Stomach (tissue), 8 donors: ENCODE measurements at regions not wholly inside any gene's neighbourhood (a gene's known extent, or its start where the extent isn't known, plus 50 kb on each side); places are given as distances from the start of the nearest gene placed in this dataset.

Experiments
- DNase-seq, 2 donors: peaks; one replicate each; pipeline versions ENCODE4 v3.0.0 to v3.0.0-alpha.2; 2013 to 2019
- H3K27ac ChIP-seq, 5 donors: fragments of 200-600 bp in 4 of 5; sonication (generic) in 4 of 5; one replicate each; pipeline ENCODE4 v1.5.1; 2013 to 2019; ENCODE audit warnings: mild to moderate bottlenecking in 1 of 5, moderate library complexity in 1 of 5
- H3K27me3 ChIP-seq, 3 donors: fragments of 200-600 bp; sonication (generic); one replicate each; pipeline ENCODE4 v1.5.1; 2017 to 2019; ENCODE audit warnings: mixed run types in 1 of 3
- H3K36me3 ChIP-seq, 4 donors: fragments of 200-600 bp; sonication (generic); 1 replicate in 3 of 4; 2 replicates in 1 of 4; pipeline ENCODE4 v1.5.1; 2016 to 2019
- H3K4me1 ChIP-seq, 4 donors: fragments of 200-600 bp; sonication (generic); one replicate each; pipeline ENCODE4 v1.5.1; 2016 to 2019
- H3K4me3 ChIP-seq, 4 donors: fragments of 200-600 bp; sonication (generic) in 3 of 4; one replicate each; pipeline ENCODE4 v1.5.1; 2016 to 2019; ENCODE audit warnings: mild to moderate bottlenecking in 1 of 4
- H3K9me3 ChIP-seq, 4 donors: fragments of 200-600 bp; sonication (generic); one replicate each; pipeline ENCODE4 v1.5.1; 2016 to 2019
- CTCF ChIP-seq, 7 experiments: fragments of 450-650 bp in 4 of 7; fragments of 200-600 bp in 3 of 7; sonication (generic) in 3 of 7; IDR thresholded peaks; one replicate each; pipeline ENCODE4 v1.5.1; 2016 to 2019; ENCODE audit warnings: antibody characterized with exemption in 7 of 7, control low read depth in 2 of 7, mild to moderate bottlenecking in 1 of 7
- EP300 ChIP-seq: sonication (generic); formaldehyde crosslinking; IDR thresholded peaks from one replicate; pipeline ENCODE4 v1.6.1; 2017; ENCODE audit warnings: antibody characterized with exemption
- POLR2A ChIP-seq, 4 donors: fragments of 450-650 bp; IDR thresholded peaks; one replicate each; pipeline ENCODE4 v1.6.1; 2016; ENCODE audit warnings: antibody characterized with exemption in 4 of 4, control low read depth in 2 of 4, mild to moderate bottlenecking in 1 of 4, moderate library complexity in 1 of 4
- POLR2AphosphoS5 ChIP-seq, 3 donors: sonication (generic); formaldehyde crosslinking; IDR thresholded peaks; one replicate each; pipeline ENCODE4 v1.6.1; 2016; ENCODE audit warnings: antibody characterized with exemption in 3 of 3
- WGBS, 5 donors: extraction: QIAGEN DNeasy Blood & Tissue Kit in 3 of 5; methylation state at CpG; one replicate each; pipeline versions ENCODE4 v1.1.5 to v1.1.7; 2013 to 2018; 5-methylcytosine and 5-hydroxymethylcytosine counted together
- intact Hi-C: fragments of 100-400 bp; cut with DNase I; formaldehyde crosslinking; loops from one replicate; pipeline ENCODE4 v1.15.1; 2023; ENCODE audit warnings: low total_unique reads
- donor health status: healthy with polysubstance abuse.
- donor health status: Bipolar disorder and iron deficiency.
- donor health status: healthy.

GRCh38 chr17:5680766-5681165 lies 96.5 kb upstream of the NLRP1 start:
- Histone ChIP-seq H3K36me3 (no peaks in the 10 kb centered on the region), H3K4me1 (no peaks in the 10 kb centered on the region), H3K27me3 (peaks cover 0 to 64% (median 3%) of the 10 kb centered on the region in 3 donors), H3K27ac (no peak overlapping the region), H3K4me3 (no peak overlapping the region), H3K9me3 (peaks cover 0 to 17% (median 10%) of the 10 kb centered on the region in 4 donors)
- no peak for TF ChIP-seq EP300
- no peak for TF ChIP-seq POLR2AphosphoS5 (IDR thresholded peaks at IDR 0.05)
- no peak for TF ChIP-seq POLR2A (IDR thresholded peaks at IDR 0.05)
- TF ChIP-seq CTCF (IDR thresholded peaks at IDR 0.05), result no peak
- DNase-seq, result no peak
- intact Hi-C loops, result no loop called here
- WGBS, 5 donors, result 45 to 57% (median 48%) methylated on average over 1 of the region's 1 CpG

DNA sequence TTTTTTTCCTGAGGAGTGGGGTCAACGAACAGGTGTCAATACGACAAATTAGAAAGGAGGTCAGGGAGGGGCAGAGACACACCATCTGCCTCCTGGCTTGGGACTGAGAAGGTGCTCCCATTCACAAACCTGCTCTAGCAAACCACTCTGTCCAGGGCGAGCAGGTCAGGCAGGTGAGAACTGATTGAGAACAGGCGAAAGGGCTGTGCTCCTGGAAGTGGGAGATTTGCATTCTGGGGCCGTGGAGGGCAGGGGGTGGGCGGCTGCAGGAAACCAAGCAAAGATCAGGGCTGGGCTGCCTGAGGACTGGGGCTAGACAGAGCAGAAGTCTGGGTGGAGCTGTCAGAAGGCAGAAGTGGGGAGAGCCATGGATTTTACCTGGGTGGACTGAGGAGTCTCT lies 98.9 kb upstream of the NLRP1 start:
- no peaks in the 10 kb centered on the region for H3K36me3 ChIP-seq
- no peak for TF ChIP-seq EP300
- no peak for TF ChIP-seq CTCF (IDR thresholded peaks at IDR 0.05)
- TF ChIP-seq POLR2AphosphoS5 (IDR thresholded peaks at IDR 0.05), result no peak
- TF ChIP-seq POLR2A (IDR thresholded peaks at IDR 0.05), result no peak
- H3K4me1 ChIP-seq, result no peaks in the 10 kb centered on the region
- H3K4me3 ChIP-seq, result no peak overlapping the region
- H3K9me3 ChIP-seq, result peaks cover 0 to 27% (median 13%) of the 10 kb centered on the region in 4 donors
- 6 to 16% (median 11%) methylated on average over 6 of the region's 6 CpGs for WGBS, 5 donors
- intact Hi-C loops, result no loop called here
- peaks cover 0 to 65% (median under 1%) of the 10 kb centered on the region in 3 donors for H3K27me3 ChIP-seq
- no peak for DNase-seq
- H3K27ac ChIP-seq, result no peak overlapping the region

DNA sequence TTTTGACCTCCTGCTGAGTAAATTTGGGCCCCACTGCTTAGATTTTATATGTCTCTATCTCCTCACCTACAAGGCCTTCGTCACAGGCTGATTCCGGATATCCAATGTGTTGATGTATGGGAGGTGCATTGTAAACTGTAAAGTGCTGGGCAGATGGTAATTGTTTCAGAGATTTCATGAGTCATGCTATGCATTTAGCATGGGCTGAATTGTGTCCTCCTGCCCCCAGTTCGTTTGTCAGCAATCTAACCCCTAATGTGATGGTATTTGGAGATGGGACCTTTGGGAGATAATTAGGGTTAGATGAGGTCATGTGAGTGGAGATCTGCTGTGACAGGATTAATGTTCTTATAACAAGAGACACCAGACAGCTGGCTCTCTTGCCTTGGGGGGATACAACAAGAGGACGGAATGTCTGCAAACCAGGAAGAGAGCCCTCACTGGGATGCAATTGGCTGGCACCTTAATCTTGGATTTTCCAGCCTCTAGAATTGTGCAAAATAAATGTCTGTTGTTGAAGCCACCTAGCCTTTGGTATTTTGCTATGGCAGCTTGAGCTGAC lies 101.8 kb upstream of the NLRP1 start:
- Histone ChIP-seq H3K4me3 (no peak overlapping the region), H3K27me3 (peaks cover 0 to 66% (median 3%) of the 10 kb centered on the region in 3 donors), H3K27ac (no peak overlapping the region), H3K9me3 (peaks cover 0 to 20% (median 9%) of the 10 kb centered on the region in 4 donors), H3K4me1 (no peaks in the 10 kb centered on the region), H3K36me3 (no peaks in the 10 kb centered on the region)
- no peak for TF ChIP-seq POLR2A (IDR thresholded peaks at IDR 0.05)
- TF ChIP-seq POLR2AphosphoS5 (IDR thresholded peaks at IDR 0.05), result no peak
- TF ChIP-seq CTCF (IDR thresholded peaks at IDR 0.05), result no peak
- no peak for TF ChIP-seq EP300
- no peak for DNase-seq
- WGBS, 5 donors, result 46 to 66% (median 59%) methylated on average over 4 of the region's 4 CpGs
- intact Hi-C loops, result no loop called here

DNA sequence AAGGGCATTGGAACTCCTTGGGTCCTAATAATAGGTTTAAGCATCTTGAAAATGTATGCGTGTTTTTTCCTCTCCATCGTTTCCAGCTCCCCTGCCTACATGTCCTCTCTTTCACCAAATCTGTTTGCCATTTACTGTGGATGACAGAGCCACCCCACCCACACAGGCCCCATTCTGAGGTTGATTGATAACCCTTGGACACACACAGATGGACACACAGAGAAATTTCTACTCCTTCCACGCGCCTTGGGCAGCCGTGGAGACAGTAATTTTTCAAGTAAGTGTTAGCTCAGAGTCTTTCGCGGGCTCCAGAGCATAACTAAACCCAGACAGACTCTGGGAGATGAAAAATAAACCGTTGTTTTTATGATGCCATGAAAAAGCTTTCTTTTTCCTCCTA lies 103.3 kb upstream of the NLRP1 start:
- no peak for TF ChIP-seq CTCF (IDR thresholded peaks at IDR 0.05)
- TF ChIP-seq POLR2A (IDR thresholded peaks at IDR 0.05), result no peak
- TF ChIP-seq POLR2AphosphoS5 (IDR thresholded peaks at IDR 0.05), result no peak
- TF ChIP-seq EP300, result no peak
- H3K27me3 ChIP-seq, result peaks cover 0 to 55% (median 3%) of the 10 kb centered on the region in 3 donors
- DNase-seq, result no peak
- H3K36me3 ChIP-seq, result no peaks in the 10 kb centered on the region
- H3K4me1 ChIP-seq, result no peaks in the 10 kb centered on the region
- H3K9me3 ChIP-seq, result peaks cover 0 to 20% (median 9%) of the 10 kb centered on the region in 4 donors
- H3K4me3 ChIP-seq, result no peak overlapping the region
- intact Hi-C loops, result no loop called here
- 64 to 69% (median 64%) methylated on average over 8 of the region's 8 CpGs for WGBS, 5 donors
- no peak overlapping the region for H3K27ac ChIP-seq
